ENCODE measurements at regions not wholly inside any gene's neighbourhood (a gene's known extent, or its start where the extent isn't known, plus 50 kb on each side); places are given as distances from the start of the nearest gene placed in this dataset.

GRCh38 chrX:39019056-39019455 is 217.8 kb downstream of the MID1IP1 start:
- Histone ChIP-seq H2BK15ac (replicated peaks; ENCODE audit: low read depth) (no peak overlapping the region), H3K27me3 (ENCODE audit: insufficient read depth, low read length, poor library complexity) (no peaks in the 10 kb centered on the region), H3K36me3 (ENCODE audit: control insufficient read depth, insufficient read depth, low read length) (no peaks in the 10 kb centered on the region), H4K8ac (ENCODE audit: low read depth, low read length) (no peak overlapping the region), H3K4me1 (ENCODE audit: control insufficient read depth, low read depth, low read length) (no peaks in the 10 kb centered on the region), H3K27ac (ENCODE audit: low read depth, low read length) (no peak overlapping the region), H2BK5ac (ENCODE audit: low read length) (no peak overlapping the region), H3K79me1 (ENCODE audit: low read length) (no peaks in the 10 kb centered on the region), H3K56ac (ENCODE audit: low read length) (no peak overlapping the region), H3K79me2 (ENCODE audit: control insufficient read depth, insufficient read depth, low read length) (no peaks in the 10 kb centered on the region), H3K4ac (ENCODE audit: low read depth, low read length) (no peak overlapping the region), H3K23ac (ENCODE audit: low read length) (no peak overlapping the region), H3K4me2 (ENCODE audit: low read length) (no peak overlapping the region), H3K4me3 (ENCODE audit: low read length) (no peak overlapping the region), H2AK5ac (ENCODE audit: low read length) (no peak overlapping the region), H4K5ac (ENCODE audit: low read length) (no peak overlapping the region), H2BK120ac (ENCODE audit: low read depth, low read length) (no peak overlapping the region), H3K18ac (ENCODE audit: low read length) (no peak overlapping the region), H3K9ac (ENCODE audit: low read length) (no peak overlapping the region)
- no CpG with 5 or more reads among the region's 10 CpGs for WGBS (ENCODE audit: extremely low coverage, insufficient coverage, low lambda C conversion rate)
- no peak for DNase-seq

- H3K4me3 ChIP-seq (ENCODE audit: low read length) = no peak overlapping the region
- no peak overlapping the region for H4K8ac ChIP-seq (ENCODE audit: low read depth, low read length)
- H4K5ac ChIP-seq (ENCODE audit: low read length) = no peak overlapping the region
- H3K4me1 ChIP-seq (ENCODE audit: control insufficient read depth, low read depth, low read length) = no peaks in the 10 kb centered on the region
- H3K36me3 ChIP-seq (ENCODE audit: control insufficient read depth, insufficient read depth, low read length) = no peaks in the 10 kb centered on the region
- no peak overlapping the region for H3K27ac ChIP-seq (ENCODE audit: low read depth, low read length)
- no peaks in the 10 kb centered on the region for H3K27me3 ChIP-seq (ENCODE audit: insufficient read depth, low read length, poor library complexity)
- no peak overlapping the region for H2BK5ac ChIP-seq (ENCODE audit: low read length)
- DNase-seq = no peak
- no peak overlapping the region for H3K9ac ChIP-seq (ENCODE audit: low read length)
- H3K79me1 ChIP-seq (ENCODE audit: low read length) = no peaks in the 10 kb centered on the region
- H3K56ac ChIP-seq (ENCODE audit: low read length) = no peak overlapping the region
- no peak overlapping the region for H2BK120ac ChIP-seq (ENCODE audit: low read depth, low read length)
- no CpG with 5 or more reads among the region's 6 CpGs for WGBS (ENCODE audit: extremely low coverage, insufficient coverage, low lambda C conversion rate)
- no peak overlapping the region for H3K23ac ChIP-seq (ENCODE audit: low read length)
- no peak overlapping the region for H3K4ac ChIP-seq (ENCODE audit: low read depth, low read length)
- no peak overlapping the region for H3K4me2 ChIP-seq (ENCODE audit: low read length)
- no peak overlapping the region for H3K18ac ChIP-seq (ENCODE audit: low read length)
- H3K79me2 ChIP-seq (ENCODE audit: control insufficient read depth, insufficient read depth, low read length) = no peaks in the 10 kb centered on the region
- H2AK5ac ChIP-seq (ENCODE audit: low read length) = no peak overlapping the region
- no peak overlapping the region for H2BK15ac ChIP-seq (replicated peaks; ENCODE audit: low read depth)
These were observed 218.9 kb downstream of the MID1IP1 start for GRCh38 chrX:39020051-39020669.

GRCh38 chrX:39022106-39022505 is 220.8 kb downstream of the MID1IP1 start:
- H3K18ac ChIP-seq (ENCODE audit: low read length) = no peak overlapping the region
- no peak overlapping the region for H3K9ac ChIP-seq (ENCODE audit: low read length)
- no peaks in the 10 kb centered on the region for H3K4me1 ChIP-seq (ENCODE audit: control insufficient read depth, low read depth, low read length)
- DNase-seq = no peak
- no peak overlapping the region for H2AK5ac ChIP-seq (ENCODE audit: low read length)
- H2BK5ac ChIP-seq (ENCODE audit: low read length) = no peak overlapping the region
- no peak overlapping the region for H2BK120ac ChIP-seq (ENCODE audit: low read depth, low read length)
- no peaks in the 10 kb centered on the region for H3K79me1 ChIP-seq (ENCODE audit: low read length)
- no peak overlapping the region for H3K4ac ChIP-seq (ENCODE audit: low read depth, low read length)
- H2BK15ac ChIP-seq (replicated peaks; ENCODE audit: low read depth) = no peak overlapping the region
- no peak overlapping the region for H3K56ac ChIP-seq (ENCODE audit: low read length)
- no peak overlapping the region for H3K4me3 ChIP-seq (ENCODE audit: low read length)
- H3K27ac ChIP-seq (ENCODE audit: low read depth, low read length) = no peak overlapping the region
- no peak overlapping the region for H4K8ac ChIP-seq (ENCODE audit: low read depth, low read length)
- no CpG with 5 or more reads among the region's 2 CpGs for WGBS (ENCODE audit: extremely low coverage, insufficient coverage, low lambda C conversion rate)
- H4K5ac ChIP-seq (ENCODE audit: low read length) = no peak overlapping the region
- H3K4me2 ChIP-seq (ENCODE audit: low read length) = no peak overlapping the region
- H3K79me2 ChIP-seq (ENCODE audit: control insufficient read depth, insufficient read depth, low read length) = no peaks in the 10 kb centered on the region
- H3K23ac ChIP-seq (ENCODE audit: low read length) = no peak overlapping the region
- H3K27me3 ChIP-seq (ENCODE audit: insufficient read depth, low read length, poor library complexity) = no peaks in the 10 kb centered on the region
- no peaks in the 10 kb centered on the region for H3K36me3 ChIP-seq (ENCODE audit: control insufficient read depth, insufficient read depth, low read length)

GRCh38 chrX:39029221-39029620 is 228.0 kb downstream of the MID1IP1 start:
- no peaks in the 10 kb centered on the region for H3K36me3 ChIP-seq (ENCODE audit: control insufficient read depth, insufficient read depth, low read length)
- H3K27ac ChIP-seq (ENCODE audit: low read depth, low read length) = no peak overlapping the region
- no peak overlapping the region for H3K56ac ChIP-seq (ENCODE audit: low read length)
- H3K4me3 ChIP-seq (ENCODE audit: low read length) = no peak overlapping the region
- H3K4me1 ChIP-seq (ENCODE audit: control insufficient read depth, low read depth, low read length) = no peaks in the 10 kb centered on the region
- no peaks in the 10 kb centered on the region for H3K79me1 ChIP-seq (ENCODE audit: low read length)
- no peak overlapping the region for H3K18ac ChIP-seq (ENCODE audit: low read length)
- H3K9ac ChIP-seq (ENCODE audit: low read length) = no peak overlapping the region
- H2AK5ac ChIP-seq (ENCODE audit: low read length) = no peak overlapping the region
- no peak overlapping the region for H3K23ac ChIP-seq (ENCODE audit: low read length)
- no peak overlapping the region for H4K8ac ChIP-seq (ENCODE audit: low read depth, low read length)
- no peak overlapping the region for H2BK120ac ChIP-seq (ENCODE audit: low read depth, low read length)
- no CpG with 5 or more reads among the region's 2 CpGs for WGBS (ENCODE audit: extremely low coverage, insufficient coverage, low lambda C conversion rate)
- no peak overlapping the region for H2BK15ac ChIP-seq (replicated peaks; ENCODE audit: low read depth)
- H3K4ac ChIP-seq (ENCODE audit: low read depth, low read length) = no peak overlapping the region
- H3K4me2 ChIP-seq (ENCODE audit: low read length) = no peak overlapping the region
- no peak for DNase-seq
- no peak overlapping the region for H2BK5ac ChIP-seq (ENCODE audit: low read length)
- no peak overlapping the region for H4K5ac ChIP-seq (ENCODE audit: low read length)
- no peaks in the 10 kb centered on the region for H3K79me2 ChIP-seq (ENCODE audit: control insufficient read depth, insufficient read depth, low read length)
- no peaks in the 10 kb centered on the region for H3K27me3 ChIP-seq (ENCODE audit: insufficient read depth, low read length, poor library complexity)

GRCh38 chrX:39030636-39031035 is 229.4 kb downstream of the MID1IP1 start:
- Histone ChIP-seq H3K27me3 (ENCODE audit: insufficient read depth, low read length, poor library complexity) (no peaks in the 10 kb centered on the region), H3K4me2 (ENCODE audit: low read length) (no peak overlapping the region), H3K27ac (ENCODE audit: low read depth, low read length) (no peak overlapping the region), H4K8ac (ENCODE audit: low read depth, low read length) (no peak overlapping the region), H3K36me3 (ENCODE audit: control insufficient read depth, insufficient read depth, low read length) (no peaks in the 10 kb centered on the region), H2BK5ac (ENCODE audit: low read length) (no peak overlapping the region), H3K9ac (ENCODE audit: low read length) (no peak overlapping the region), H3K4me3 (ENCODE audit: low read length) (no peak overlapping the region), H3K4ac (ENCODE audit: low read depth, low read length) (no peak overlapping the region), H2BK120ac (ENCODE audit: low read depth, low read length) (no peak overlapping the region), H3K4me1 (ENCODE audit: control insufficient read depth, low read depth, low read length) (no peaks in the 10 kb centered on the region), H2BK15ac (replicated peaks; ENCODE audit: low read depth) (no peak overlapping the region), H3K18ac (ENCODE audit: low read length) (no peak overlapping the region), H3K79me1 (ENCODE audit: low read length) (no peaks in the 10 kb centered on the region), H2AK5ac (ENCODE audit: low read length) (no peak overlapping the region), H4K5ac (ENCODE audit: low read length) (no peak overlapping the region), H3K79me2 (ENCODE audit: control insufficient read depth, insufficient read depth, low read length) (no peaks in the 10 kb centered on the region), H3K56ac (ENCODE audit: low read length) (no peak overlapping the region), H3K23ac (ENCODE audit: low read length) (no peak overlapping the region)
- no peak for DNase-seq
- WGBS (ENCODE audit: extremely low coverage, insufficient coverage, low lambda C conversion rate) = no CpG with 5 or more reads among the region's 2 CpGs

- Histone ChIP-seq H3K9ac (ENCODE audit: low read length) (no peak overlapping the region), H3K4me3 (ENCODE audit: low read length) (no peak overlapping the region)
These were observed 238.6 kb downstream of the MID1IP1 start for GRCh38 chrX:39039890-39040289.

More at GRCh38 chrX:39039890-39040289, 238.6 kb downstream of the MID1IP1 start:
- Histone ChIP-seq H3K23ac (ENCODE audit: low read length) (no peak overlapping the region), H3K56ac (ENCODE audit: low read length) (no peak overlapping the region), H3K4me2 (ENCODE audit: low read length) (no peak overlapping the region), H3K79me2 (ENCODE audit: control insufficient read depth, insufficient read depth, low read length) (no peaks in the 10 kb centered on the region), H3K18ac (ENCODE audit: low read length) (no peak overlapping the region), H3K4ac (ENCODE audit: low read depth, low read length) (no peak overlapping the region), H2AK5ac (ENCODE audit: low read length) (no peak overlapping the region), H3K4me1 (ENCODE audit: control insufficient read depth, low read depth, low read length) (no peaks in the 10 kb centered on the region), H2BK120ac (ENCODE audit: low read depth, low read length) (no peak overlapping the region), H3K27ac (ENCODE audit: low read depth, low read length) (no peak overlapping the region), H3K79me1 (ENCODE audit: low read length) (no peaks in the 10 kb centered on the region), H4K8ac (ENCODE audit: low read depth, low read length) (no peak overlapping the region), H4K5ac (ENCODE audit: low read length) (no peak overlapping the region), H3K27me3 (ENCODE audit: insufficient read depth, low read length, poor library complexity) (no peaks in the 10 kb centered on the region), H2BK5ac (ENCODE audit: low read length) (no peak overlapping the region), H3K36me3 (ENCODE audit: control insufficient read depth, insufficient read depth, low read length) (no peaks in the 10 kb centered on the region), H2BK15ac (replicated peaks; ENCODE audit: low read depth) (no peak overlapping the region)
- DNase-seq = no peak
- WGBS (ENCODE audit: extremely low coverage, insufficient coverage, low lambda C conversion rate) = no CpG with 5 or more reads among the region's 1 CpG
